ENCODE measurements at regions not wholly inside any gene's neighbourhood (a gene's known extent, or its start where the extent isn't known, plus 50 kb on each side); places are given as distances from the start of the nearest gene placed in this dataset.

- TF ChIP-seq POLR2AphosphoS5 (IDR thresholded peaks at IDR 0.05; ENCODE audit: low read depth, low read length) (no peak), POLR2A (IDR thresholded peaks at IDR 0.05; ENCODE audit: low read depth, low read length) (no peak)
These were observed 535.1 kb downstream of the MATN1 start for GRCh38 chr1:30188329-30188728.
